AG04450 (cell line): ENCODE measurements at regions not wholly inside any gene's neighbourhood (a gene's known extent, or its start where the extent isn't known, plus 50 kb on each side); places are given as distances from the start of the nearest gene placed in this dataset.

Source experiments
- CTCF ChIA-PET: fragments of 300-600, 350-600 bp; formaldehyde crosslinking; extraction: SDS; loops from one replicate; lab custom pipeline; 2022; ENCODE audit warnings: antibody characterized with exemption, inconsistent platforms; lab: Charles Lee
- POLR2A ChIA-PET: fragments of 350-600 bp; formaldehyde crosslinking; extraction: SDS; loops from one replicate; lab custom pipeline; 2021; ENCODE audit warnings: antibody characterized with exemption, inconsistent platforms; lab: Yijun Ruan, JAX
- DNase-seq: peaks from one replicate; pipeline ENCODE4 v3.0.0-alpha.2; 2011; ENCODE audit warnings: low read depth, low spot score
- H3K27ac ChIP-seq: one replicate; pipeline ENCODE4 v1.5.1; 2012; ENCODE audit warnings: low read depth, low read length, control low read depth
- H3K27me3 ChIP-seq: one replicate; pipeline ENCODE4 v1.6.0; 2012; ENCODE audit warnings: low read length; ENCODE audit not compliant: control insufficient read depth, insufficient read depth
- H3K4me3 ChIP-seq: 2 replicates; pipeline ENCODE4 v1.5.1; 2011; ENCODE audit warnings: mild to moderate bottlenecking, low read depth, low read length, control low read depth
- H3K9me3 ChIP-seq: 2 replicates; pipeline ENCODE4 v1.5.1; 2012; ENCODE audit warnings: low read length; ENCODE audit not compliant: control insufficient read depth, insufficient read depth
- TF ChIP-seq, protein P1 (sequence below): IDR thresholded peaks from 2 replicates; pipeline ENCODE4 v1.5.1; 2011; ENCODE audit warnings: low read depth, low read length, control low read depth, inconsistent platforms

DNA sequence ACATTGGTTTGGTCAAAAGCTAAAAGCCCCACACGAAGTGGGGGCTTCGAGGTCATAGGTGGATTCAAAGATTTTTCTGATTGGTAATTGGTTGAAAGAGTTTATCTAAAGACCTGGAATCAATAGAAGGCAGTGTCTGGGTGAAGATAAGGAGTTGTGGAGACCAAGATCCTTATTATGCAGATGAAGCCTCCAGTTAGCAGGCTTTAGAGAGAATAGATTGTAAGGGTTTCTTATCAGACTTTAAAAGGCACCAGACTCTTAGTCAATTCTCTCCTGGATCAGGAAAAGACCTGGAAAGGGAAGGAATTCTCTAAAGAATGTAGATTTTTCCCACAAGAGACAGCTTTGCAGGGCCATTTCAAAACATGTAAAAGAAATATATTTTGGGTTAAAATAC, 260.2 kb downstream of the PHF14 start:
- Histone ChIP-seq H3K27ac (no peak overlapping the region), H3K9me3 (no peaks in the 10 kb centered on the region), H3K27me3 (no peaks in the 10 kb centered on the region), H3K4me3 (no peak overlapping the region)
- POLR2A ChIA-PET = no interaction called here
- DNase-seq = no peak
- TF ChIP-seq, protein P1, sequence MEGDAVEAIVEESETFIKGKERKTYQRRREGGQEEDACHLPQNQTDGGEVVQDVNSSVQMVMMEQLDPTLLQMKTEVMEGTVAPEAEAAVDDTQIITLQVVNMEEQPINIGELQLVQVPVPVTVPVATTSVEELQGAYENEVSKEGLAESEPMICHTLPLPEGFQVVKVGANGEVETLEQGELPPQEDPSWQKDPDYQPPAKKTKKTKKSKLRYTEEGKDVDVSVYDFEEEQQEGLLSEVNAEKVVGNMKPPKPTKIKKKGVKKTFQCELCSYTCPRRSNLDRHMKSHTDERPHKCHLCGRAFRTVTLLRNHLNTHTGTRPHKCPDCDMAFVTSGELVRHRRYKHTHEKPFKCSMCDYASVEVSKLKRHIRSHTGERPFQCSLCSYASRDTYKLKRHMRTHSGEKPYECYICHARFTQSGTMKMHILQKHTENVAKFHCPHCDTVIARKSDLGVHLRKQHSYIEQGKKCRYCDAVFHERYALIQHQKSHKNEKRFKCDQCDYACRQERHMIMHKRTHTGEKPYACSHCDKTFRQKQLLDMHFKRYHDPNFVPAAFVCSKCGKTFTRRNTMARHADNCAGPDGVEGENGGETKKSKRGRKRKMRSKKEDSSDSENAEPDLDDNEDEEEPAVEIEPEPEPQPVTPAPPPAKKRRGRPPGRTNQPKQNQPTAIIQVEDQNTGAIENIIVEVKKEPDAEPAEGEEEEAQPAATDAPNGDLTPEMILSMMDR = no peak
- CTCF ChIA-PET = interaction anchor here (0.5 kb wide), 1 partner anchor 344 kb away, joined by 12 read pairs; no protein-coding TSS in a partner anchor

DNA sequence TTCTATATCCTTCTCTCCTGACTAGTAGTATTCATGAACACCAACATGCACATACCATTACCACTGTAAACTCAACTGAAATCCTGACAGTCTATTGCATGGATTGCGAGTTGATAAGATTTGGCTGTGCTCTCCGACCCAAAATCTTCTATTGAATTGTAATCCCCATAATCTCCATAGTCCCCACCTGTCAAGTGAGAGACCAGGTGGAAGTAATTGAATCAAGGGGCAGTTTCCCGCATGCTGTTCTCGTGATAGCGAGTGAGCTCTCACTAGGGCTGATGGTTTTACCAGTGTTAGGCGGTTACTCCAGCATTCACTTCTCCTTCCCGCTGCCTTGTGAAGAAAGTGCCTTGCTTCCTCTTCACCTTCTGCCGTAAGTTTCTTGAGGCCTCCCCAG, 261.8 kb downstream of the PHF14 start:
- CTCF ChIA-PET = no interaction called here

DNA sequence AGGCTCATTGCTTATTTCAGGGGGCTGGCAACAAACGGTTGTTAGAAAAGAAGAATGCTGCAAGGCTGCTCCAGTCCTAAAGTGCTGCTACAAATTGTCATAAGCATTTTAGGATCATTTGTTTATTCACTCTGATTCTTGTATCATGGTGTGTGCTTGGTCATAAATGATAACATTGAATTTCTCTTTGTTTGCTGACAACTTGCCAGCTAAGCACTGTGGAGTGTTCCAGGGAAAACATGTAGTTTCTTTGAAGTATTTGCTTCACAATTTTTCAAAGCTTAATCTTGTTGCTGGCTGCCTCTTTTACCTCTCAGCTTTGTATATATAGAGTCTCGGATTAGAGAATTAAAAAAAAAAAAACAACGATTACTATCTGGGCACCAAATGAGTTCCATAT, 263.0 kb downstream of the PHF14 start:
- TF ChIP-seq, protein P1 = no peak
- ChIA-PET POLR2A (no interaction called here), CTCF (interaction anchor here (1.3 kb wide), 1 partner anchor 24 kb away, joined by 8 read pairs; no protein-coding TSS in a partner anchor)
- no peak overlapping the region for H3K4me3 ChIP-seq
- DNase-seq = no peak
- no peak overlapping the region for H3K27ac ChIP-seq
- no peaks in the 10 kb centered on the region for H3K27me3 ChIP-seq
- no peaks in the 10 kb centered on the region for H3K9me3 ChIP-seq

More for the DNA sequence above, 261.8 kb downstream of the PHF14 start:
- no peak for DNase-seq
- Histone ChIP-seq H3K27ac (no peak overlapping the region), H3K9me3 (no peaks in the 10 kb centered on the region), H3K4me3 (no peak overlapping the region), H3K27me3 (no peaks in the 10 kb centered on the region)
- POLR2A ChIA-PET = no interaction called here
- TF ChIP-seq, protein P1 = no peak

DNA sequence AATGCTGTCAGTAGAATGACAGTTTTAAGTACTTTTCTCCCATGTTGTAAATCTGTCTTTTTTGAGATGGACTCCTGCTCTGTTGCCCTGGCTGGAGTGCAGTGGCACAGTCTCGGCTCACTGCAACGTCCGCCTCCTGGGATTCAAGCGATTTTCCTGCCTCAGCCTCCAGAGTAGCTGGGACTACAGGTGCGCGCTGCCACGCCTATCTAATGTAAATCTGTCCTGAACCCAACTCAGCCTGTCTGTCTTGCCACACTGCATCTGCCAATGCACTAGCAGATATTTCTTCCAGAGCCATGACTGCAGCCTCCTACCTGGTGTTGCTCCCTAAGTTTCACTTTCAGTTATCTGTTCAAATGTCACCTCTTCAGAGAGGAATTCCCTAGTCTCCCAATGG, 264.1 kb downstream of the PHF14 start:
- POLR2A ChIA-PET = no interaction called here
- no peak for DNase-seq
- TF ChIP-seq, protein P1 = no peak

DNA sequence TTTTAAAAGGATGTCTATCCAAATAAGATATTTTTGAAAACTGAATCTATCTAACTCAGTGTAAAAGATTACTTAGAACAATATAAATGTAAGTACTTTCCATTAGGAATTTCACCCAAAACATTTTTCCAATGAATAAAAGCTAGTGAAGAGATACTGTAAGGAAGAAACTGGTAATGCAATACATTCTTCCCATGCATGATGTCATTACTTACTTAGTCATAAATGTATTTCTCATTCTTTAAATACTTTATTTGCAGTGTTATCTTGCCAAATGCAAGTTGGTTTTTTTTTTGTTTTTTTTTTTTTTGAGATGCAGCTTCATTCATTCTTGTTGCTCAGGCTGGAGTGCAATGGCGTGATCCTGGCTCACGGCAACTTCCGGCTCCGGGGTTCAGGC, 265.6 kb downstream of the PHF14 start:
- TF ChIP-seq, protein P1 = no peak
- H3K4me3 ChIP-seq = no peak overlapping the region
- ChIA-PET CTCF (interaction anchor here (0.9 kb wide), 1 partner anchor 27 kb away, joined by 4 read pairs; no protein-coding TSS in a partner anchor), POLR2A (no interaction called here)
- no peaks in the 10 kb centered on the region for H3K9me3 ChIP-seq
- no peaks in the 10 kb centered on the region for H3K27me3 ChIP-seq
- H3K27ac ChIP-seq = no peak overlapping the region
- no peak for DNase-seq

More for the DNA sequence above, 264.1 kb downstream of the PHF14 start:
- Histone ChIP-seq H3K27ac (no peak overlapping the region), H3K4me3 (no peak overlapping the region), H3K27me3 (no peaks in the 10 kb centered on the region), H3K9me3 (no peaks in the 10 kb centered on the region)
- CTCF ChIA-PET = interaction anchor here (1.3 kb wide), 1 partner anchor 26 kb away, joined by 8 read pairs; no protein-coding TSS in a partner anchor
